CD1c-positive myeloid dendritic cell (primary cell): ENCODE measurements at regions not wholly inside any gene's neighbourhood (a gene's known extent, or its start where the extent isn't known, plus 50 kb on each side); places are given as distances from the start of the nearest gene placed in this dataset.
"Not testable (repeated sequence)": the region's sequence is repeated elsewhere in the genome, so short reads cannot be mapped to it uniquely, and the experiment has no call there.

ENCODE experiments used
- DNase-seq: peaks from one replicate; pipeline ENCODE4 v3.0.0-alpha.2; 2016; ENCODE audit errors: extremely low spot score

DNA sequence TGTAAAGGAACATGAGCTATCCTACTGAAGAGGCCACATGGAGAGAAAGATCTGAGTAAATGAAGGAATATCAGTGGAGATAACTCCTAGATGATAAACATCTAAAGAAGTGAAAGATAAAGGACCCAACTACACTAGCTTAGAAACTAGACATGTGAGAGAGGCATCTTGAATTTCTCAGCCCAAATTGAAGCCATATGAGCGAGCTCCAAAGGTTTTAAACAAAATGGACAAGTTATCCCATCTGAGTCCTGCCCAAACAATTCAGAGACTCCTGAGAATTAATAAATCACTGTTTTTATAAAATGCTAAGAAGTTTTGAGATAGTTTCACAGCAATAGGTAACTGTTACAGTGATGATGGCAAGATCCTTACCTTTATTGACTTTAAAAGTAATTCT lies 438.9 kb downstream of the NAV3 start:
- DNase-seq = no peak

GRCh38 chr12:78271546-78271945 lies 440.9 kb downstream of the NAV3 start:
- no peak for DNase-seq

DNA sequence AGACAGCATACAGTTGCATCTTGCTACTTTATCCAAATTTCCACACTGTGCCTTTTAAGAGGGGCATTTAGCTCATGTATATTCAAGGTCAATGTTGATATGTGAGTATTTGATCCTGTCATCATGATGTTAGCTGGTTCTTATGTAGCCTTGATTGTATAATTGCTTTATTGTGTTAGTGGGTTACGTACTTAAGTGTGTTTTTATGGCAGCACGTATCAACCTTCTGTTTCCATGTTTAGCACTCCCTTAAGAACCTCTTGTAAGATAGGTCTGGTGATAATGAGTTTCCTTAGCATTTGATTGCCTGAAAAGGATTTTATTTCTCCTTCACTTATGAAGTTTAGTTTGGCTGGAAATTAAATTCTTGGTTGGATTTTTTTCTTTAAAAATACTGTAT lies 445.2 kb downstream of the NAV3 start:
- DNase-seq = no peak

DNA sequence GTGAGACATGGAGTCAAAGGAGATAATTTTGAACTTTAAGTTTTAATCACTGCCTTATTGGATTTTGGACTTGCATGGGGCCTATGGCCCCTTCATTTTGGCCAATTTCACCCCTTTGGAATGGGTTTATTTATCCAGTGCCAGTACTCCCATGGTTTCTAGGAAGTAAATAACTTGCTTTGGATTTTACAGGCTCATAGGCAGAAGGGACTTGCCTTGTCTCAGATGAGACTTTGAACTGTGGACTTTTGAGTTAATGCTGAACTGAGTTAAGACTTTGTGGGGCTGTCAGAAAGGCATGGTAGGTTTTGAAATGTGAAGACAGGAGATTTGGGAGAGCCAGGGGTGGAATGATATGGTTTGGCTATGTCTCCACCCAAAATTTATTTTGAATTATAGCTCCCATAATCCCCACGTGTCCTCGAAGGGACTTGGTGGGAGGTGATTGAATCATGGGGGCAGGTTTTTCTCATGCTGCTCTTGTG lies 448.1 kb downstream of the NAV3 start:
- DNase-seq = no peak

GRCh38 chr12:78279567-78279966 lies 448.9 kb downstream of the NAV3 start:
- no peak for DNase-seq

- DNase-seq = not testable (repeated sequence)
These were observed 450.4 kb downstream of the NAV3 start for GRCh38 chr12:78281102-78281501.

GRCh38 chr12:78284417-78284816 lies 453.7 kb downstream of the NAV3 start:
- DNase-seq = no peak

GRCh38 chr12:78290606-78291345 lies 460.1 kb downstream of the NAV3 start:
- DNase-seq = no peak

DNA sequence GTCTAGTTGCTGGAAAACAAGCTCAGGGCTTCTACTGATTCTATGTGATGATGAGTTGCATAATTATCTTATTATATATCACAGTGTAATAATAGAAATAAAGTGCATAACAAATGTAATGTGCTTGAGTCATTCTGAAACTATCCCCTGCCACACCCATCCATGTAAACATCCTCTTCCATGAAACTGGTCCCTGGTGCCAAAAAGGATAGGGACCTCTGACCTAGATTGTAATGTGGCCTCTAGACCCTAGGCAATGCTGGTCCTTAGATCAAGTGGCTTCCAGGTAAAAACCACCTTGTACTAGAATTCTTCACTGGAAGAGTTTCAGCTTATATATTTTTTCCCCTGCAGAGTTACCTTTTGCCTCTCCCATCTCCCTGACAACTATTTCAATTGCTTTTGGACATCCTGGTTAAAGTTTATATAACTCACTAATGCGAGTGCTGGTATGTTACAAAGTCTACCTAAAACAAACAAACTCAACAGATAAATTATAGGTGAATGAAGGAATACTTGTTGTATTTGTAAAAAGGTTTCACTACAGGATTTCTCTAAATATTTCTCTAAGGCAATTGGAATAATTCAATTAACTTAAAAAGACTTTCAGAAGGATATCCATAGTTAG lies 462.5 kb downstream of the NAV3 start:
- DNase-seq = no peak

- DNase-seq = not testable (repeated sequence)
These were observed 470.6 kb downstream of the NAV3 start for GRCh38 chr12:78301282-78301681.

DNA sequence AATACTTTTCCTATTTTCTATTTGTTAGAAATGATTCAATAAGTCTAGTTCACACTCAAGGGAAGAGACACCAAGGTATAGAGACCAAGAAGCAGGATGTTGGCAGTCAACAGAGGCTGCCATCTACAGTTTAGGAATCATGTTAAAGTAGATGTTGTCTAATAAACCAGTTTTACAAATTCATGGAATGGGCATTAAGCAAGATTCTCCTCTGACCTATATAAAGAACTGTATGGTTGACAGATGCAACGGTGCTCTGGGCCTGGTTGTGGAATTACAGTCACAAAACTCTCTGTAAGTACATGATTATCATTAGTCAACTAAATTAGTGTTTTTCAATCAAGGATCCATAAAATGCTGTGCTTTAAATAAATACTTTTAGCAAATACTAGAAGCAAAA lies 475.1 kb downstream of the NAV3 start:
- no peak for DNase-seq

DNA sequence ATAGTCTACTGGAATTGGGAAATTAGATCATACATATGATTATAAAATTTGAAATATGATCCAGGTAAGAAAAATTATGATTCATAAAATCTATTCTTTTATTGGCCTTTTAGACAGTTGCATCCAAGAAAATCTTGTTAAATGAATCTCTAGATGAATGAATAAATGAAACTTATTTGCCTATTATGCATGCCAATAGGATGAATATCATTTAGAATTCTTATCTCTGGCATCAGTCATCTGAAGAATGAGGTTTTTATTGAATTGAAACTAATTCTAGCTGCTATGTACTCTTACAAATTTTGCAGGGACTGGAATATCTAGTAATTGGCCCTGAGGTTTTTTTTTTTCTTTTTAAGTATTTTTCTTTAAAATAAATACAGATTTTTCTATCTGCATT lies 475.5 kb downstream of the NAV3 start:
- DNase-seq = no peak

- no peak for DNase-seq
These were observed 478.0 kb downstream of the NAV3 start for GRCh38 chr12:78308701-78309100.

DNA sequence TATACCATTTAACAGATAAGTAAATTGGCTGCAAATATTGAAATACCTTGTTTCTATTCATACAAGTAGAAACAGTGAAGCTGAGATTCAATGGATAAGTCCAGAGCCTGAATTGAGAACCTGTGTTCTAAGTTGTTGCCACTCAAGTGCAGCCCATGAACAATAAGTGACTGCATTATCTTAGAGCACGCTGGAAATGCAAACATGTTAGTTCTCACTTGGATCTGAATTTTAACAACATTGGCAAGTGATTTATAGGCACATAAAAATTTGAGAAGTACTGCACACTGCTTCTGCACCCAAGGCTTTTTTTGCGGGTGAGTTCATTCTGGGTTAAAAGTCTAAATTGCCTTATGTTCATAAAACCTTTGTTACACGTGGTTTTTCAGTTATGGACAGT lies 484.3 kb downstream of the NAV3 start:
- no peak for DNase-seq

- no peak for DNase-seq
These were observed 485.4 kb downstream of the NAV3 start for GRCh38 chr12:78316136-78316535.

DNA sequence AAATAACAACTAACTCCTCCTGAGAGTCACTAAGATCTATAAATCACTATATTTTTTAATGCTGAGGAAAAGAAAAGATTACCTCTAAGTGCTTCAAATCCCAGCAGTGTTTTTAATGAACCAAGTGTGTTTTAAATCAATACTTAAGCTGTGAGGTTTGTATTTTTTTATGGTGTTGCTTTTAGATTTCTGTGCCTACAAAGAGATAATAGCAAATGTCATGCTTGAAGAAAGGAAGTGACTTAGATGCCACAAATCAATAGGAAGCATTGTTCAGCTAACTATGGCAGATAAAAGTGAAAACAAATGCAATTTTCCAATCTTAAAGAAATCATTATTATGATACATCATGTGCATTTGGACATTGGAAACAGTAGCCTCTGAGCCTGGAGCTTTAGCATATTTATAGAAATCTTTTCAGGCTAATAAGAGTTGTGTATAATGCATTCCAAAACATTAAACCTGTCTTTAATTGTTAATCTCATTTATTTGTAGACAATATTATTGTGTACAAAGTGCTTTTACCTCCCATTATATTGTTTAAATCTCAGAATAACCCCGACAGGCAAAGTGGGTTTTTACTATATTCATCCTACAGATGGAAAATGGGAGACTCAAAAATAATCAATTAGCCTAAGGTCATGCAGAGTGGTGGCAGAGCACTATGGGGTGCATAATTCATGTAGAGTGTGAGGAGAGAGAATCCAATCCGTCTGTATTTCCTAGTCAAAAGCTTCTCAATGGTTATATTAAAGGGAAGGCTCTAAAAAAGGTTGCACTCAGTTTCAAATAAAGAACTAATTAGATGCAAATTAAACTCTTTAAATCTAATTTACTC lies 486.2 kb downstream of the NAV3 start:
- no peak for DNase-seq

- DNase-seq = no peak
These were observed 491.0 kb downstream of the NAV3 start for GRCh38 chr12:78321696-78322095.

GRCh38 chr12:78323226-78323625 lies 492.5 kb downstream of the NAV3 start:
- DNase-seq = no peak

GRCh38 chr12:78324234-78324633 lies 493.5 kb downstream of the NAV3 start:
- no peak for DNase-seq

DNA sequence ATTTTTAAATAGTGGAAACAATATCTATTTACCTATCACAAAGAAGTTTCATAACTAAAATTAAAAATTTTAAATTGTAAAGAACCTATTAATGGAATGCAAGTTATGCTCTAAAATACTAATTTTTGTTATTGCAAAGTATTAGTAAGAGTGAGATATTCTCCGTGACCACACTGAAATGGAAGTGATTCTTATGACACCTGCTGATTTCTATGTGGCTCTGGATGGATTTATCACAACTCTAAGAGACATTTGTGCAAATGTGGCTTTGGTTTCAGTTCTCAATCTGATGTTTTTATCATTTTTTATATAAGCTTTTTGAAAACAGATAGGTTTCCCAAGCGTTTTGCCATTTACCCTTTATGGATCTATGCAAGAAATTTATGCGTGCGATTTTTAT lies 497.8 kb downstream of the NAV3 start:
- DNase-seq = no peak

- DNase-seq = no peak
These were observed 499.4 kb downstream of the NAV3 start for GRCh38 chr12:78330131-78330530.

- no peak for DNase-seq
These were observed 500.5 kb downstream of the NAV3 start for GRCh38 chr12:78331181-78331580.

DNA sequence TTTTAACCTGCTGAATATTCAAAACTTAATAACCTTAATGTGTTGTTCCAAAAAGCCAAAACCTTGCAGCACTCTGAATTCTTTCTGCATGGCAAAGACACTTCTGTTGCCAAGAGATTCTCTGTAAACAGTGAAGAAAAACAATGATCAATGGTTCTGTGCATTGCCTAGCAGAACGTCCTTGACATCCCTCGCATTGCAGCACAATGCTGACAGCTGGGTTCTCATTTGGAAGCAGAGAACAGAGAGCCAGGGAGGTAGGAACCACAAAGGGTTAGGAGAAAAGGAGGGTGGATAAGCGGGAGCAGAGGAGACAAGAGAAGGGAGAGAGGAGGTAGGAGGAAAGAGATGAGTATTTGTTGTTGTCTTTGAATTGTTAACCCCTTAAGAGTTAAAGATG lies 501.1 kb downstream of the NAV3 start:
- no peak for DNase-seq
